WTC11 (cell line): ENCODE measurements at regions not wholly inside any gene's neighbourhood (a gene's known extent, or its start where the extent isn't known, plus 50 kb on each side); places are given as distances from the start of the nearest gene placed in this dataset.

ENCODE experiments used
- ETV6 ChIP-seq: sonication (generic); formaldehyde crosslinking; IDR thresholded peaks from 2 replicates; pipeline ENCODE4 v1.8.1; 2022; ENCODE audit warnings: mild to moderate bottlenecking, missing genetic modification reagents
- FOXK1 ChIP-seq: sonication (generic); formaldehyde crosslinking; IDR thresholded peaks from 2 replicates; pipeline ENCODE4 v1.8.0; 2022; ENCODE audit warnings: mild to moderate bottlenecking, moderate library complexity, missing genetic modification reagents
- JUN ChIP-seq: sonication (generic); formaldehyde crosslinking; IDR thresholded peaks from 2 replicates; pipeline ENCODE4 v1.8.0; 2023; ENCODE audit warnings: mild to moderate bottlenecking, missing genetic modification reagents
- TF ChIP-seq, protein P1 (sequence below): fragments of 200-600 bp; IDR thresholded peaks from 2 replicates; pipeline ENCODE4 v1.8.0; 2022; ENCODE audit warnings: antibody characterized with exemption
- TF ChIP-seq, protein P2 (sequence below): sonication (generic); formaldehyde crosslinking; IDR thresholded peaks from 2 replicates; pipeline ENCODE4 v1.8.0; 2022; ENCODE audit warnings: mild to moderate bottlenecking, missing genetic modification reagents
- TF ChIP-seq, protein P3 (sequence below): sonication (generic); formaldehyde crosslinking; IDR thresholded peaks from 2 replicates; pipeline ENCODE4 v1.8.1; 2022; ENCODE audit warnings: missing genetic modification reagents, borderline replicate concordance
- TF ChIP-seq, protein P4 (sequence below): fragments of 250-450 bp; sonication (Bioruptor Pico); IDR thresholded peaks from 2 replicates; pipeline ENCODE4 v1.9.0; 2021; ENCODE audit warnings: moderate library complexity, mild to moderate bottlenecking, inconsistent platforms, borderline replicate concordance
- TF ChIP-seq, protein P5 (sequence below): sonication (generic); formaldehyde crosslinking; IDR thresholded peaks from 2 replicates; pipeline ENCODE4 v1.8.1; 2023; ENCODE audit warnings: mild to moderate bottlenecking, moderate library complexity, missing genetic modification reagents

DNA sequence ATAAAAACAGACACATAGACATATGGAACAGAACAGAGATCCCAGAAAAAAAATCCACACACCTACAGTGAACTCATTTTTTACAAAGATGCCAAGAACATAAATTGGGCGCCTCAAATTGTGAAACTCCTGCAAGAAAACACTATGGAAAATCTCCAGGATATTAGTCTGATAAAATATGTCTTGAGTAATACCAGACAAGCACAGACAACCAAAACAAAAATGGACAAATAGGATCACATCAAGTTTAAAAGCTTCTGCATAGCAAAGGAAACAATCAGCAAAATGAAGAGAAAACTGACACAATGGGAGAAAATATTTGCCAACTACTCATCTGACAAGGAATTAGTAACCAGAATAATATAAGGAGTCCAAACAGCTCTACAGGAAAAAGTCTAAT, 337.3 kb upstream of the DIPK2B start:
- TF ChIP-seq, protein P1, sequence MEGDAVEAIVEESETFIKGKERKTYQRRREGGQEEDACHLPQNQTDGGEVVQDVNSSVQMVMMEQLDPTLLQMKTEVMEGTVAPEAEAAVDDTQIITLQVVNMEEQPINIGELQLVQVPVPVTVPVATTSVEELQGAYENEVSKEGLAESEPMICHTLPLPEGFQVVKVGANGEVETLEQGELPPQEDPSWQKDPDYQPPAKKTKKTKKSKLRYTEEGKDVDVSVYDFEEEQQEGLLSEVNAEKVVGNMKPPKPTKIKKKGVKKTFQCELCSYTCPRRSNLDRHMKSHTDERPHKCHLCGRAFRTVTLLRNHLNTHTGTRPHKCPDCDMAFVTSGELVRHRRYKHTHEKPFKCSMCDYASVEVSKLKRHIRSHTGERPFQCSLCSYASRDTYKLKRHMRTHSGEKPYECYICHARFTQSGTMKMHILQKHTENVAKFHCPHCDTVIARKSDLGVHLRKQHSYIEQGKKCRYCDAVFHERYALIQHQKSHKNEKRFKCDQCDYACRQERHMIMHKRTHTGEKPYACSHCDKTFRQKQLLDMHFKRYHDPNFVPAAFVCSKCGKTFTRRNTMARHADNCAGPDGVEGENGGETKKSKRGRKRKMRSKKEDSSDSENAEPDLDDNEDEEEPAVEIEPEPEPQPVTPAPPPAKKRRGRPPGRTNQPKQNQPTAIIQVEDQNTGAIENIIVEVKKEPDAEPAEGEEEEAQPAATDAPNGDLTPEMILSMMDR, result no peak
- TF ChIP-seq JUN (CRISPR knock-in tag) (no peak), FOXK1 (CRISPR knock-in tag) (no peak), ETV6 (CRISPR knock-in tag) (no peak)
- TF ChIP-seq, protein P2, sequence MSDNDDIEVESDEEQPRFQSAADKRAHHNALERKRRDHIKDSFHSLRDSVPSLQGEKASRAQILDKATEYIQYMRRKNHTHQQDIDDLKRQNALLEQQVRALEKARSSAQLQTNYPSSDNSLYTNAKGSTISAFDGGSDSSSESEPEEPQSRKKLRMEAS, result no peak
- TF ChIP-seq, protein P3, sequence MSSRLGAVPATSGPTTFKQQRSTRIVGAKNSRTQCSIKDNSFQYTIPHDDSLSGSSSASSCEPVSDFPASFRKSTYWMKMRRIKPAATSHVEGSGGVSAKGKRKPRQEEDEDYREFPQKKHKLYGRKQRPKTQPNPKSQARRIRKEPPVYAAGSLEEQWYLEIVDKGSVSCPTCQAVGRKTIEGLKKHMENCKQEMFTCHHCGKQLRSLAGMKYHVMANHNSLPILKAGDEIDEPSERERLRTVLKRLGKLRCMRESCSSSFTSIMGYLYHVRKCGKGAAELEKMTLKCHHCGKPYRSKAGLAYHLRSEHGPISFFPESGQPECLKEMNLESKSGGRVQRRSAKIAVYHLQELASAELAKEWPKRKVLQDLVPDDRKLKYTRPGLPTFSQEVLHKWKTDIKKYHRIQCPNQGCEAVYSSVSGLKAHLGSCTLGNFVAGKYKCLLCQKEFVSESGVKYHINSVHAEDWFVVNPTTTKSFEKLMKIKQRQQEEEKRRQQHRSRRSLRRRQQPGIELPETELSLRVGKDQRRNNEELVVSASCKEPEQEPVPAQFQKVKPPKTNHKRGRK (CRISPR knock-in tag), result no peak
- TF ChIP-seq, protein P4, sequence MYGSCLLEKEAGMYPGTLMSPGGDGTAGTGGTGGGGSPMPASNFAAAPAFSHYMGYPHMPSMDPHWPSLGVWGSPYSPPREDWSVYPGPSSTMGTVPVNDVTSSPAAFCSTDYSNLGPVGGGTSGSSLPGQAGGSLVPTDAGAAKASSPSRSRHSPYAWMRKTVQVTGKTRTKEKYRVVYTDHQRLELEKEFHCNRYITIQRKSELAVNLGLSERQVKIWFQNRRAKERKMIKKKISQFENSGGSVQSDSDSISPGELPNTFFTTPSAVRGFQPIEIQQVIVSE (CRISPR knock-in tag), result no peak
- TF ChIP-seq, protein P5, sequence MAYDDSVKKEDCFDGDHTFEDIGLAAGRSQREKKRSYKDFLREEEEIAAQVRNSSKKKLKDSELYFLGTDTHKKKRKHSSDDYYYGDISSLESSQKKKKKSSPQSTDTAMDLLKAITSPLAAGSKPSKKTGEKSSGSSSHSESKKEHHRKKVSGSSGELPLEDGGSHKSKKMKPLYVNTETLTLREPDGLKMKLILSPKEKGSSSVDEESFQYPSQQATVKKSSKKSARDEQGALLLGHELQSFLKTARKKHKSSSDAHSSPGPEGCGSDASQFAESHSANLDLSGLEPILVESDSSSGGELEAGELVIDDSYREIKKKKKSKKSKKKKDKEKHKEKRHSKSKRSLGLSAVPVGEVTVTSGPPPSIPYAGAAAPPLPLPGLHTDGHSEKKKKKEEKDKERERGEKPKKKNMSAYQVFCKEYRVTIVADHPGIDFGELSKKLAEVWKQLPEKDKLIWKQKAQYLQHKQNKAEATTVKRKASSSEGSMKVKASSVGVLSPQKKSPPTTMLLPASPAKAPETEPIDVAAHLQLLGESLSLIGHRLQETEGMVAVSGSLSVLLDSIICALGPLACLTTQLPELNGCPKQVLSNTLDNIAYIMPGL (CRISPR knock-in tag), result no peak
